ENCODE measurements at regions not wholly inside any gene's neighbourhood (a gene's known extent, or its start where the extent isn't known, plus 50 kb on each side); places are given as distances from the start of the nearest gene placed in this dataset.

DNA sequence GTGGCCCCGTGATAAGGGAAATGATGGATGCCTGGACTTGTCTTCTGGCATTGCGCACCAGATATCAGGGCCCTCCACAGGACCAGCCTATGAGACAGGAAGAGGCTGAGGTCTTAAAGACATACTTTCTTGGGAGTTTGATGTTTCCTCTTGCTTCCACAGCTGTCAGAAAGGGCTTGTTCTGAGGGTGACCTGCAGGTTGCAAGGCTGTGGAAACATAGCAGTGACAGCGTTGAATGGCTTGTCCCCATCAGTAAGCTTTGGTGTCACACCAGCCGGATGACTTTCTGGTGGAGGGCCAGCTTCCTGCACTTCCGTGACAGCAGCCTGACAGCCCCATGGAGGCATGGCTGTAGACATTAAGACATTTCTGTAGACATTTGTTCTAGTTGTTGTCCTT lies 143.2 kb downstream of the C9orf152 start:
- TF ChIP-seq EZH2phosphoT487 (IDR thresholded peaks at IDR 0.05) = no peak
- TF ChIP-seq, protein P1, sequence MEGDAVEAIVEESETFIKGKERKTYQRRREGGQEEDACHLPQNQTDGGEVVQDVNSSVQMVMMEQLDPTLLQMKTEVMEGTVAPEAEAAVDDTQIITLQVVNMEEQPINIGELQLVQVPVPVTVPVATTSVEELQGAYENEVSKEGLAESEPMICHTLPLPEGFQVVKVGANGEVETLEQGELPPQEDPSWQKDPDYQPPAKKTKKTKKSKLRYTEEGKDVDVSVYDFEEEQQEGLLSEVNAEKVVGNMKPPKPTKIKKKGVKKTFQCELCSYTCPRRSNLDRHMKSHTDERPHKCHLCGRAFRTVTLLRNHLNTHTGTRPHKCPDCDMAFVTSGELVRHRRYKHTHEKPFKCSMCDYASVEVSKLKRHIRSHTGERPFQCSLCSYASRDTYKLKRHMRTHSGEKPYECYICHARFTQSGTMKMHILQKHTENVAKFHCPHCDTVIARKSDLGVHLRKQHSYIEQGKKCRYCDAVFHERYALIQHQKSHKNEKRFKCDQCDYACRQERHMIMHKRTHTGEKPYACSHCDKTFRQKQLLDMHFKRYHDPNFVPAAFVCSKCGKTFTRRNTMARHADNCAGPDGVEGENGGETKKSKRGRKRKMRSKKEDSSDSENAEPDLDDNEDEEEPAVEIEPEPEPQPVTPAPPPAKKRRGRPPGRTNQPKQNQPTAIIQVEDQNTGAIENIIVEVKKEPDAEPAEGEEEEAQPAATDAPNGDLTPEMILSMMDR (IDR thresholded peaks at IDR 0.05) = no peak
- no peak for TF ChIP-seq EZH2 (IDR thresholded peaks at IDR 0.05)
